Erythroblast (primary cell): ENCODE measurements at regions not wholly inside any gene's neighbourhood (a gene's known extent, or its start where the extent isn't known, plus 50 kb on each side); places are given as distances from the start of the nearest gene placed in this dataset.

Experiments
- DNase-seq, 2 experiments: peaks; one replicate each; lab custom pipeline; 2025; lab: John Stamatoyannopoulos, UW
- GATA1 ChIP-seq: IDR thresholded peaks from 2 replicates; pipeline ENCODE4 v1.6.1; 2011; ENCODE audit warnings: low read depth, mild to moderate bottlenecking, control low read depth, low read length, moderate library complexity
- POLR2A ChIP-seq: IDR thresholded peaks from 2 replicates; pipeline ENCODE4 v1.6.1; 2011; ENCODE audit warnings: mild to moderate bottlenecking, low read length

GRCh38 chrX:39115166-39115565, 313.9 kb downstream of the MID1IP1 start:
- DNase-seq, result no peak
- TF ChIP-seq GATA1, result no peak
- TF ChIP-seq POLR2A, result no peak

DNA sequence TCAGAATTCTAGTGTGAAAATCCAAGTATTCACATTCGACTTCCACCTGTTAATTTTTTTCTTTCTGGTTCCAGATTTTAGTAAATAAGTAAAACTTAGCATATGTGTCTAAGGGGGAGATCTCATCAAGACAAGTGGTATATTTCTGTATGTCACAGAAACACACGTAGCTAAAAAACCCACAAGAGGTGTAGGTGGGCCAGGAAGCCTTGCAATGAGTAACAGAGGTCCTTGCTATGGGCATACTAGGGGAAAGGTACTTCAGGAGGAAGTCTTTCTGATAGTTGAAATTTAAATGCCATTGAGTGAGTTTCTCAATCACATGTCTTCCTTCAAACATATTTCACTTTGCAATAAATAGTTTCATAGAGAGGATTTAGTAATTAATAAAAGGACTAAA, 315.8 kb downstream of the MID1IP1 start:
- no peak for DNase-seq
- TF ChIP-seq GATA1, result no peak
- no peak for TF ChIP-seq POLR2A

- DNase-seq, result no peak
- TF ChIP-seq POLR2A (no peak), GATA1 (no peak)
Observed at GRCh38 chrX:39121903-39122302, 320.6 kb downstream of the MID1IP1 start.

DNA sequence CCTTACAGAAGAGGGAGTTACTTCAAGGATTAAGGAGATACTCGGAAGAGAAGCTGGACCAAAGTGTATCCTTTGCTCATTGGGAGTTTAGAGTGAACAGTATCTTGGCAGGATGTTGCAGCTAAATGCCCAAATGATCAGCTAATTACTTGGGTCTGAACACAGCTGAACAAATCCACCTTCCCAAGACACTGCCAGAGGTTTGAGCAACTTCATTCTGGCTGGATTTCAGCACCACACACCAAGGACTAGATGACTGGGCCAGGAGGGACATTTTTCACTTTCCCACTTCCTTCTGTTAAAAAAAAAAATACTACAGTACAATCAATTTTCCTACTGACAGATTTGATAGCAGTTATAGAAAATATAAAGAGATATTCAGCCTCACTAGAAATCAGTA, 324.6 kb downstream of the MID1IP1 start:
- no peak for TF ChIP-seq POLR2A
- no peak for TF ChIP-seq GATA1
- no peak for DNase-seq

- no peak for TF ChIP-seq GATA1
- no peak for TF ChIP-seq POLR2A
- peak; percentile 27 to 37 for DNase-seq
Observed at GRCh38 chrX:39133971-39134370, 332.7 kb downstream of the MID1IP1 start.

DNA sequence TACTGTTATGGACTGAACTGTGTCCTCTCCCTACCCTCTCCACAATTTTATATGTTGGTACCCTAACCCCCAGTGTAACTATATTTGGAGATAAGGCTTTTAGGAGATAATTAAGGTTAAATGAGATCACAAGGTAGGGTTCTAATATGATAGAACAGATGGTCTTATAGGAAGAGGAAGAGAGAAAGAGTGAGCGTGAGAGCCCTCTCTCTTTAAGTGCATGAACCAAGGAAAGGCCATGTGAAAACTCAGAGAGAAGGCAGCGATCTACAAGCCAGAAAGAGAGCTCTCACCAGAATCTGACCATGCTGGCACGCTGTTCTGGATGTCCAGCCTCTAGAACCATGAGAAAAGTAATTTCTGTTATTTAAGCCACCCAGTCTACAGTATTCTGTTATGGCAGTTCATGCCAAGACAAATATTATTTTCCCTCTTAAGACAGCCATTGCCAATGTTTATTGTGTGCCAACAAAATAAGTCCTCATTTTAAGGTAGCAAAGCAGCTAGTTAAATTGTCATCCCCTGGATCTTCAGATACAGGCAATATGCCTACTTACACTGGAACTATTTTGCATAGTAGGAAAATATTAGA, 336.2 kb downstream of the MID1IP1 start:
- no peak for DNase-seq
- TF ChIP-seq POLR2A, result no peak
- TF ChIP-seq GATA1, result no peak

GRCh38 chrX:39140581-39140980, 339.3 kb downstream of the MID1IP1 start:
- TF ChIP-seq POLR2A (no peak), GATA1 (no peak)
- DNase-seq, result no peak

DNA sequence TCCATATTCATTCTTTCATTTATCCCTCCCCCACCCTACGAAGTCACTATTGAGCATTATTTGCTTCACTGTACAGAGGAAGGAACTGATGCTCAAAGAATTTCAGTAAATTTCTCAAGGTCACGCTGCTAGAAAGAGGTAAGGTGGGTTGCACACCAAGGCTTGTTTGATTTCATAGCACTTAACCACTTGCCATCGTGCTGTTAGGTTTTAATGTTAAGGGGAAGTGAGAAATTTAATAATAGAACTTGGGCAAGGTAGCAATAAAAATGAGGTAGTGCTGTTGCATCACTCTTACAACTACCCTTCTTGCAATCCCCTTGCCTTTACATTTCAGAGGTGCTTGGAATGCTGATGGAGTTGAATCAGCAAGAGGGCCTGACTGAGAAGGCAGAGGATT, 343.1 kb downstream of the MID1IP1 start:
- no peak for DNase-seq
- no peak for TF ChIP-seq GATA1
- no peak for TF ChIP-seq POLR2A

DNA sequence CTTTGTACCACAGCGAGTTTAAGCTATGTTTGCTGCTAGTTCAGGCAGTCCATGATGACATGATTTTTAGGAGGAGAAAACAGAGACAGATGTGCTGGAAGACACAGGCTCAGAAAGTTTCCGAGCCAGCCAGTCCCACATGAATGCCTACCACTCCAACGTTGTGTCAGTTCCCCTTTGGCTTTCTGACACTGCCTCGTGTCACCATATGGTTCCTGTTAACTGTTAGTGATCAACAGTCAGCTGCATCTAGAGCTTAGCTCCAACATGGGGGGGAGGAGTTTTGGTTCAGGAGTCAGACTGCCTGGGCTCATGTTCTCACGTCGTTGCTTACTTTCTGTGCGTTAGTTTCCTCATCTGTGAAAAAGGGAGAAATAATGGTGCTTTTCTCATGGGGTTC, 343.7 kb downstream of the MID1IP1 start:
- TF ChIP-seq GATA1 (no peak), POLR2A (no peak)
- no peak for DNase-seq

- DNase-seq, result no peak
- TF ChIP-seq POLR2A, result no peak
- TF ChIP-seq GATA1, result no peak
Observed at GRCh38 chrX:39145859-39146258, 344.6 kb downstream of the MID1IP1 start.

GRCh38 chrX:39149761-39150160, 348.5 kb downstream of the MID1IP1 start:
- TF ChIP-seq POLR2A, result no peak
- no peak for TF ChIP-seq GATA1
- peak; percentile 68 to 77 for DNase-seq

DNA sequence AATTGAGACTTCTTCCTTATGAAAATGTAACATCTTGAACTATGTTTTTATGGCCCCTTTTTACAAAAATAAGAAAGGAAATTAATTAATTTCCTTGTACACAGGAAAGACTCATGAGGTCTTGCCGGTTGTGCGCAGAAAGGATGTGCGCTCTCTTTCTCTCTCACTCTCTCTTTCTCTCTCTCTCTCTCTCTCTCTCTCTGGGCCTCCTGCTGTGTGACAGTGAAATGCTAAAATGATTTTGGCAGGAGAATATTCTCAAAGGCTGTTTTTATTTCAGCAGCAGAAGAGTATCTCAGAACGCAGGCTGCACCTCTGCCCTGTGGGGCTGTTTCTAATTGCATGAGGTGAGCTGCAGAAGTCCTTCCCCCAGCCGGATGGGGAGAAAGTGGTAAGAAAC, 349.0 kb downstream of the MID1IP1 start:
- no peak for DNase-seq
- TF ChIP-seq POLR2A, result no peak
- TF ChIP-seq GATA1, result no peak

DNA sequence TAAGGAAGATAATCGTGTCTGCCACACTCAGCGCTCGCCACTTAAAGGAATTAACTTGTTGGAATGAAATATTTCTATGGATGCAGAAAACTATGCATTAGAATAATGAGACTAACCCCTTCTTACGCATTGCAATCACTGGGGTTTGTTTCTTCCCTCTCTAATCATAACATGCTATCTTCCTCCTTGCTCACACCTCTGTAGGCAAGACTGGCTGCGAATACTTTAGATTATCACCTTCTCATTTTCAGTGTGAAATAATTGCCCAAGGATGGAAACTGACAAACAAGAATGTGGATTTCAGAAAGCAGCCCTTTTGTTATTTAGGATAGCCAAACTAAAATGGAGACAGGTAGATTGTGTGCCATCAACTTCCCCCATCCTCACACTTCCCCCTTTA, 349.4 kb downstream of the MID1IP1 start:
- no peak for DNase-seq
- TF ChIP-seq GATA1 (no peak), POLR2A (no peak)

- peak; percentile 14 for TF ChIP-seq GATA1
- TF ChIP-seq POLR2A, result no peak
- DNase-seq, result peak; percentile 90 to 96
Observed at GRCh38 chrX:39152106-39152649, 350.9 kb downstream of the MID1IP1 start.

- TF ChIP-seq POLR2A (no peak), GATA1 (no peak)
- no peak for DNase-seq
Observed at GRCh38 chrX:39156051-39156450, 354.8 kb downstream of the MID1IP1 start.
